K562 (cell line): ENCODE measurements at regions not wholly inside any gene's neighbourhood (a gene's known extent, or its start where the extent isn't known, plus 50 kb on each side); places are given as distances from the start of the nearest gene placed in this dataset.

Experiments used
- ATAC-seq: fragments of 200-7000 bp; cut with Tn5 transposase; 3 replicates; pipeline ENCODE4 v1.9.1; 2020; ENCODE audit warnings: moderate library complexity
- BruUV-seq: library from RNA; stranded (reverse); fragments of 400-500 nt; replicated peaks from 2 replicates; lab custom pipeline; 2021; lab: Mats Ljungman, UMichigan
- CTCF ChIA-PET: fragments of 300-600 bp; formaldehyde crosslinking; extraction: SDS; loops from one replicate; lab custom pipeline; 2021; ENCODE audit warnings: low intra/inter-chr PET ratio; lab: Yijun Ruan, JAX
- POLR2A ChIA-PET: fragments of 300-600, 350-650 bp; sonication (Branson Sonifier 250); formaldehyde crosslinking; extraction: SDS; loops from one replicate; lab custom pipeline; 2021; ENCODE audit warnings: antibody characterized with exemption, inconsistent platforms; lab: Yijun Ruan, JAX
- DNase-seq, 4 experiments: peaks; one replicate each; pipeline versions ENCODE4 v3.0.0 to v3.0.0-alpha.2; 2011 to 2018; ENCODE audit warnings: low spot score in 3 of 4, mixed read lengths in 3 of 4; ENCODE audit errors: extremely low read depth in 1 of 4
- FAIRE-seq: peaks from 2 replicates; lab custom pipeline; 2011; peaks lifted over from hg19 to GRCh38; lab: Jason Lieb, UNC
- H2AFZ ChIP-seq: 2 replicates; pipeline ENCODE4 v1.6.0; 2011; ENCODE audit warnings: low read depth, low read length, control low read depth, inconsistent platforms
- H3K27ac ChIP-seq: fragments of 200-600 bp; 3 replicates; pipeline ENCODE4 v1.8.0; 2011; ENCODE audit warnings: low read depth, mild to moderate bottlenecking, control low read depth, inconsistent platforms, low read length, moderate library complexity, mixed read lengths; ENCODE audit errors: extremely low read depth
- H3K27me3 ChIP-seq, 2 experiments: fragments of 300-600 bp in 1 of 2; 2 replicates in 1 of 2; 3 replicates in 1 of 2; pipeline versions ENCODE4 v1.6.0 to v1.8.0; 2011; ENCODE audit warnings: inconsistent platforms in 2 of 2, low read length in 2 of 2, mild to moderate bottlenecking in 1 of 2, mixed read lengths in 1 of 2, moderate library complexity in 1 of 2; ENCODE audit not compliant: control insufficient read depth in 2 of 2, insufficient read depth in 2 of 2
- H3K36me3 ChIP-seq: fragments of 300-600 bp; 3 replicates; pipeline ENCODE4 v1.8.0; 2011; ENCODE audit warnings: mild to moderate bottlenecking, low read length, inconsistent platforms; ENCODE audit not compliant: control insufficient read depth, insufficient read depth
- H3K4me1 ChIP-seq, 2 experiments: fragments of 200-600 bp in 1 of 2; replicated peaks in 1 of 2; 2 replicates in 1 of 2; 3 replicates in 1 of 2; pipeline versions ENCODE4 v1.5.1 to v1.8.0; 2011; ENCODE audit warnings: inconsistent platforms in 2 of 2, low read length in 2 of 2, mild to moderate bottlenecking in 1 of 2, mixed read lengths in 1 of 2, moderate library complexity in 1 of 2; ENCODE audit not compliant: control insufficient read depth in 2 of 2, insufficient read depth in 2 of 2
- H3K4me2 ChIP-seq: 2 replicates; pipeline ENCODE4 v1.6.1; 2011; ENCODE audit warnings: low read length, control low read depth, inconsistent platforms, mixed read lengths; ENCODE audit not compliant: insufficient read depth
- H3K4me3 ChIP-seq: fragments of 200-600 bp; sonication (generic), shearing (Covaris generic); 2 replicates; pipeline ENCODE4 v1.5.1; 2016; ENCODE audit warnings: control low read depth, inconsistent platforms
- H3K79me2 ChIP-seq: fragments of 200-600 bp; 3 replicates; pipeline ENCODE4 v1.8.0; 2011; ENCODE audit warnings: low read length, inconsistent platforms; ENCODE audit not compliant: control insufficient read depth, insufficient read depth
- H3K9ac ChIP-seq, 2 experiments: 2 replicates each; pipeline versions ENCODE4 v1.6.0 to v1.6.1; 2011; ENCODE audit warnings: low read depth in 2 of 2, low read length in 2 of 2, control low read depth in 1 of 2, inconsistent platforms in 1 of 2, mild to moderate bottlenecking in 1 of 2, mixed read lengths in 1 of 2; ENCODE audit not compliant: insufficient read depth in 1 of 2
- H3K9me1 ChIP-seq: one replicate; pipeline ENCODE4 v1.6.0; 2011; ENCODE audit warnings: inconsistent platforms, mild to moderate bottlenecking, low read length, moderate library complexity; ENCODE audit not compliant: control insufficient read depth, insufficient read depth
- H3K9me3 ChIP-seq: replicated peaks from 2 replicates; pipeline ENCODE4 v1.5.1; 2011; ENCODE audit warnings: low read depth, low read length, inconsistent platforms; ENCODE audit not compliant: control insufficient read depth, insufficient read depth
- H4K20me1 ChIP-seq: replicated peaks from 2 replicates; pipeline ENCODE4 v1.6.1; 2011; ENCODE audit warnings: low read length, inconsistent platforms, mixed read lengths; ENCODE audit not compliant: control insufficient read depth, insufficient read depth
- BDP1 ChIP-seq: IDR thresholded peaks from 3 replicates; pipeline ENCODE4 v1.6.1; 2011; ENCODE audit not compliant: insufficient read length, insufficient read depth
- CBFA2T2 ChIP-seq: fragments of 450-650 bp; conservative IDR thresholded peaks from 2 replicates; pipeline ENCODE4 v1.6.1; 2017; ENCODE audit warnings: mild to moderate bottlenecking
- FOS ChIP-seq: IDR thresholded peaks from 3 replicates; pipeline ENCODE4 v1.6.1; 2011; ENCODE audit not compliant: insufficient read length; ENCODE audit errors: extremely low read depth
- MTA2 ChIP-seq: fragments of 450-650 bp; IDR thresholded peaks from 2 replicates; pipeline ENCODE4 v1.6.1; 2016; ENCODE audit warnings: low read depth
- MYNN ChIP-seq, 2 experiments: sonication (generic); formaldehyde crosslinking in 1 of 2; IDR thresholded peaks; 2 replicates each; pipeline versions ENCODE4 v1.5.0 to v1.6.1; 2016 to 2020; ENCODE audit warnings: antibody characterized with exemption in 1 of 2, missing genetic modification reagents in 1 of 2
- POLR3G ChIP-seq: IDR thresholded peaks from 2 replicates; pipeline ENCODE4 v1.6.1; 2011; ENCODE audit not compliant: insufficient read length, insufficient replicate concordance; ENCODE audit errors: extremely low read depth
- RAD51 ChIP-seq: fragments of 450-650 bp; IDR thresholded peaks from 2 replicates; pipeline ENCODE4 v1.7.1; 2016; ENCODE audit warnings: low read depth, mild to moderate bottlenecking, borderline replicate concordance
- TAF7 ChIP-seq: fragments of 450-650 bp; IDR thresholded peaks from 2 replicates; pipeline ENCODE4 v1.6.1; 2016; ENCODE audit warnings: missing genetic modification characterization, missing compliant biosample characterization
- U2AF2 ChIP-seq: fragments of 200-400 bp; formaldehyde crosslinking; optimal IDR thresholded peaks from 2 replicates; pipeline ENCODE3; 2017; ENCODE audit warnings: low read depth, mild to moderate bottlenecking, low read length
- ZBTB43 ChIP-seq: sonication (generic); formaldehyde crosslinking; IDR thresholded peaks from 2 replicates; pipeline ENCODE4 v1.8.0; 2023; ENCODE audit warnings: mild to moderate bottlenecking, missing genetic modification reagents
- ZBTB8A ChIP-seq: fragments of 450-650 bp; IDR thresholded peaks from 2 replicates; pipeline ENCODE4 v1.6.1; 2018; ENCODE audit warnings: mild to moderate bottlenecking, moderate library complexity; ENCODE audit not compliant: partially characterized antibody
- ZFX ChIP-seq: sonication (generic); formaldehyde crosslinking; IDR thresholded peaks from 2 replicates; pipeline ENCODE4 v1.8.0; 2022; ENCODE audit warnings: mild to moderate bottlenecking, missing genetic modification reagents, moderate library complexity
- ZNF57 ChIP-seq: fragments of 450-650 bp; formaldehyde crosslinking; IDR thresholded peaks from 2 replicates; pipeline ENCODE4 v1.4.0; 2020; ENCODE audit warnings: mild to moderate bottlenecking, moderate library complexity
- whole genome bisulfite sequencing: fragments of 100-300 bp; shearing (Covaris generic); methylation state at CpG from one replicate; pipeline ENCODE4 v1.1.6; 2016; ENCODE audit warnings: low coverage, mixed read lengths; ENCODE audit not compliant: insufficient coverage; ENCODE audit errors: missing lambda C conversion rate; 5-methylcytosine and 5-hydroxymethylcytosine counted together
- in situ Hi-C: fragments of 300-500 bp; cut with MboI; formaldehyde crosslinking; loops from 4 replicates; pipeline ENCODE4 v1.15.0; 2018; ENCODE audit warnings: inconsistent platforms, mixed read lengths
- intact Hi-C: fragments of 100-400 bp; cut with micrococcal nuclease; formaldehyde crosslinking; loops from 2 replicates; pipeline ENCODE4 v1.14.2; 2022

GRCh38 chr17:71111460-71111859, 942.1 kb downstream of the KCNJ2 start:
- TF ChIP-seq ZBTB43, result no peak
- TF ChIP-seq TAF7 (tag), result no peak
- no peak for TF ChIP-seq U2AF2
- TF ChIP-seq ZBTB8A, result no peak
- TF ChIP-seq POLR3G, result no peak
- BruUV-seq, result no TSS peak
- Histone ChIP-seq H3K4me1 (no peaks in the 10 kb centered on the region), H2AFZ (no peak overlapping the region), H3K36me3 (no peaks in the 10 kb centered on the region), H3K4me2 (no peak overlapping the region), H3K9me3 (no peaks in the 10 kb centered on the region), H3K4me3 (no peak overlapping the region), H3K79me2 (no peaks in the 10 kb centered on the region), H3K27ac (no peak overlapping the region), H4K20me1 (no peaks in the 10 kb centered on the region), H3K9me1 (no peaks in the 10 kb centered on the region), H3K27me3 (no peaks in the 10 kb centered on the region), H3K9ac (no peak overlapping the region)
- in situ Hi-C loops, result no loop called here
- intact Hi-C loops, result no loop called here
- CTCF ChIA-PET, result no interaction called here
- POLR2A ChIA-PET, result no interaction called here
- DNase-seq, result no peak
- WGBS, result 0% methylated on average over 2 of the region's 2 CpGs
- ATAC-seq, result no peak
- no peak for FAIRE-seq

GRCh38 chr17:71111934-71112333, 942.6 kb downstream of the KCNJ2 start:
- H3K4me3 ChIP-seq, result no peak overlapping the region
- intact Hi-C loops (no loop called here), in situ Hi-C loops (no loop called here)
- H3K9me1 ChIP-seq, result no peaks in the 10 kb centered on the region
- H2AFZ ChIP-seq, result no peak overlapping the region
- H3K79me2 ChIP-seq, result no peaks in the 10 kb centered on the region
- BruUV-seq, result no TSS peak
- ChIA-PET CTCF (no interaction called here), POLR2A (no interaction called here)
- no peaks in the 10 kb centered on the region for H3K27me3 ChIP-seq
- H4K20me1 ChIP-seq, result no peaks in the 10 kb centered on the region
- FAIRE-seq (no peak), DNase-seq (no peak), ATAC-seq (no peak)
- no peaks in the 10 kb centered on the region for H3K36me3 ChIP-seq
- no peak for TF ChIP-seq FOS
- TF ChIP-seq ZNF57, result no peak
- no peak for TF ChIP-seq MYNN (IDR thresholded peaks at IDR 0.05)
- no peak for TF ChIP-seq MYNN (CRISPR knock-in tag; IDR thresholded peaks at IDR 0.05)
- TF ChIP-seq ZFX (CRISPR knock-in tag), result no peak
- TF ChIP-seq CBFA2T2, result no peak
- TF ChIP-seq RAD51, result no peak
- no peak for TF ChIP-seq MTA2
- TF ChIP-seq BDP1, result no peak
- H3K9ac ChIP-seq, result no peak overlapping the region
- WGBS, result 0% methylated on average over 2 of the region's 2 CpGs
- H3K4me2 ChIP-seq, result no peak overlapping the region
- no peaks in the 10 kb centered on the region for H3K4me1 ChIP-seq
- H3K27ac ChIP-seq, result no peak overlapping the region
- no peaks in the 10 kb centered on the region for H3K9me3 ChIP-seq
